RWPE2 (cell line): ENCODE measurements at regions not wholly inside any gene's neighbourhood (a gene's known extent, or its start where the extent isn't known, plus 50 kb on each side); places are given as distances from the start of the nearest gene placed in this dataset.

Experiments
- ATAC-seq: fragments of 200-7000 bp; cut with Tn5 transposase; 3 replicates; pipeline ENCODE4 v1.9.1; 2021; ENCODE audit warnings: low read depth
- DNase-seq: peaks from one replicate; pipeline ENCODE4 v3.0.0-alpha.2; 2020; ENCODE audit warnings: low spot score
- H3K27ac ChIP-seq: fragments of 450-650 bp; 2 replicates; pipeline ENCODE4 v1.5.1; 2017; ENCODE audit warnings: mild to moderate bottlenecking; ENCODE audit not compliant: poor library complexity, severe bottlenecking
- H3K27me3 ChIP-seq: fragments of 250-450 bp; sonication (Bioruptor Pico); 2 replicates; pipeline ENCODE4 v1.5.1; 2021; ENCODE audit warnings: mild to moderate bottlenecking, moderate library complexity; ENCODE audit not compliant: insufficient read depth, poor library complexity, severe bottlenecking
- H3K36me3 ChIP-seq: fragments of 250-450 bp; sonication (Bioruptor Pico); 2 replicates; pipeline ENCODE4 v1.5.1; 2020; ENCODE audit warnings: low read depth, mild to moderate bottlenecking, moderate library complexity
- H3K4me1 ChIP-seq: fragments of 250-450 bp; sonication (Bioruptor Pico); 2 replicates; pipeline ENCODE4 v1.5.1; 2021; ENCODE audit warnings: mild to moderate bottlenecking, moderate library complexity; ENCODE audit not compliant: insufficient read depth, poor library complexity, severe bottlenecking
- H3K4me3 ChIP-seq: fragments of 250-450 bp; sonication (Bioruptor Pico); 2 replicates; pipeline ENCODE4 v1.5.1; 2021; ENCODE audit warnings: mild to moderate bottlenecking, moderate library complexity; ENCODE audit not compliant: severe bottlenecking
- H3K9me3 ChIP-seq: fragments of 250-450 bp; sonication (Bioruptor Pico); 2 replicates; pipeline ENCODE4 v1.5.1; 2021; ENCODE audit warnings: mild to moderate bottlenecking, moderate library complexity; ENCODE audit not compliant: severe bottlenecking
- CTCF ChIP-seq: fragments of 450-650 bp; IDR thresholded peaks from one replicate; pipeline ENCODE4 v1.5.1; 2017; ENCODE audit warnings: mild to moderate bottlenecking, moderate library complexity; ENCODE audit not compliant: poor library complexity, severe bottlenecking

- no peak for TF ChIP-seq CTCF
- Histone ChIP-seq H3K4me3 (no peak overlapping the region), H3K27ac (no peak overlapping the region), H3K27me3 (no peaks in the 10 kb centered on the region), H3K36me3 (no peaks in the 10 kb centered on the region), H3K9me3 (no peaks in the 10 kb centered on the region), H3K4me1 (no peaks in the 10 kb centered on the region)
- DNase-seq = no peak
- ATAC-seq = no peak
Measured at GRCh38 chr15:39468331-39468730, 112.5 kb upstream of the THBS1 start.

- no peaks in the 10 kb centered on the region for H3K4me1 ChIP-seq
- DNase-seq = no peak
- no peaks in the 10 kb centered on the region for H3K9me3 ChIP-seq
- no peak for ATAC-seq
- H3K27ac ChIP-seq = no peak overlapping the region
- H3K36me3 ChIP-seq = no peaks in the 10 kb centered on the region
- TF ChIP-seq CTCF = no peak
- no peaks in the 10 kb centered on the region for H3K27me3 ChIP-seq
- H3K4me3 ChIP-seq = no peak overlapping the region
Measured at GRCh38 chr15:39468828-39469227, 112.1 kb upstream of the THBS1 start.

- no peak for TF ChIP-seq CTCF
- Histone ChIP-seq H3K27me3 (no peaks in the 10 kb centered on the region), H3K4me1 (no peaks in the 10 kb centered on the region), H3K27ac (no peak overlapping the region), H3K9me3 (no peaks in the 10 kb centered on the region), H3K36me3 (no peaks in the 10 kb centered on the region), H3K4me3 (no peak overlapping the region)
- DNase-seq = no peak
- no peak for ATAC-seq
Measured at GRCh38 chr15:39471785-39472574, 108.9 kb upstream of the THBS1 start.

- Histone ChIP-seq H3K9me3 (no peaks in the 10 kb centered on the region), H3K4me3 (no peak overlapping the region), H3K36me3 (no peaks in the 10 kb centered on the region), H3K4me1 (no peaks in the 10 kb centered on the region), H3K27ac (no peak overlapping the region), H3K27me3 (no peaks in the 10 kb centered on the region)
- TF ChIP-seq CTCF = no peak
- DNase-seq (no peak), ATAC-seq (no peak)
Measured at GRCh38 chr15:39472621-39473297, 108.1 kb upstream of the THBS1 start.
